ENCODE measurements at regions not wholly inside any gene's neighbourhood (a gene's known extent, or its start where the extent isn't known, plus 50 kb on each side); places are given as distances from the start of the nearest gene placed in this dataset.

DNA sequence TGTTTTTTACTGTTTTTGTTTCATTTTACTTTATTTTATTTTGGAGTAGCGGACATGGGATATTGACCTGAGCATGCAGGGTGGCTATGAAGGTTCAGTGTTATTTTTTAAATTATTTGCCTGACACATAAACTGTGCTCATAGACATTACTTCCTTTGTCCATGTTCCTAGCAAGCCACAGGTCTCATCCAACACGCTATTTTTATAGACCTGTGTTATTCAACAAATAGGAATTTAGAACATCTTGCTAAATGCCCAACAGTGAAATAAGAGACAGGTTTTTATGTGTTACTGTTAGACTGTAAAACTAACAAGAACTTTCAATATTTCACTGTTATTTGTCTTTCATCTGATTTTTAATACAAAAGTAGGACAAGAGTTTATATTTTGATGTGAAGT, 756.4 kb downstream of the KCNT2 start:
- FAIRE-seq: no peak
- TF ChIP-seq POLR2A (IDR thresholded peaks at IDR 0.05; ENCODE audit: low read depth, low read length): no peak
- TF ChIP-seq, protein P1, sequence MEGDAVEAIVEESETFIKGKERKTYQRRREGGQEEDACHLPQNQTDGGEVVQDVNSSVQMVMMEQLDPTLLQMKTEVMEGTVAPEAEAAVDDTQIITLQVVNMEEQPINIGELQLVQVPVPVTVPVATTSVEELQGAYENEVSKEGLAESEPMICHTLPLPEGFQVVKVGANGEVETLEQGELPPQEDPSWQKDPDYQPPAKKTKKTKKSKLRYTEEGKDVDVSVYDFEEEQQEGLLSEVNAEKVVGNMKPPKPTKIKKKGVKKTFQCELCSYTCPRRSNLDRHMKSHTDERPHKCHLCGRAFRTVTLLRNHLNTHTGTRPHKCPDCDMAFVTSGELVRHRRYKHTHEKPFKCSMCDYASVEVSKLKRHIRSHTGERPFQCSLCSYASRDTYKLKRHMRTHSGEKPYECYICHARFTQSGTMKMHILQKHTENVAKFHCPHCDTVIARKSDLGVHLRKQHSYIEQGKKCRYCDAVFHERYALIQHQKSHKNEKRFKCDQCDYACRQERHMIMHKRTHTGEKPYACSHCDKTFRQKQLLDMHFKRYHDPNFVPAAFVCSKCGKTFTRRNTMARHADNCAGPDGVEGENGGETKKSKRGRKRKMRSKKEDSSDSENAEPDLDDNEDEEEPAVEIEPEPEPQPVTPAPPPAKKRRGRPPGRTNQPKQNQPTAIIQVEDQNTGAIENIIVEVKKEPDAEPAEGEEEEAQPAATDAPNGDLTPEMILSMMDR (IDR thresholded peaks at IDR 0.05; ENCODE audit: extremely low read depth in 1 of 2, insufficient read depth in 1 of 2, low read depth in 1 of 2, low read length in 2 of 2): no peak
- Histone ChIP-seq H3K27ac (ENCODE audit: insufficient read depth, low read depth, low read length) (no peak overlapping the region), H3K36me3 (ENCODE audit: control insufficient read depth in 2 of 2, extremely low read depth in 1 of 2, insufficient read depth in 2 of 2, low read length in 2 of 2) (no peaks in the 10 kb centered on the region), H3K4me2 (ENCODE audit: insufficient read depth, low read length) (no peak overlapping the region), H3K4me3 (replicated peaks in 1 of 3; ENCODE audit: insufficient read depth in 1 of 3, low read depth in 1 of 3, low read length in 3 of 3) (no peak overlapping the region), H3K9me1 (replicated peaks; ENCODE audit: control insufficient read depth, extremely low read depth, insufficient read depth, low read length) (no peaks in the 10 kb centered on the region), H2AFZ (ENCODE audit: low read depth, low read length) (no peak overlapping the region), H3K4me1 (ENCODE audit: control insufficient read depth, extremely low read depth, insufficient read depth, low read length) (no peaks in the 10 kb centered on the region), H3K79me2 (ENCODE audit: control insufficient read depth, insufficient read depth, low read length) (no peaks in the 10 kb centered on the region), H3K9ac (replicated peaks; ENCODE audit: extremely low read depth, insufficient read depth, low read length) (no peak overlapping the region), H4K20me1 (replicated peaks; ENCODE audit: control insufficient read depth, extremely low read depth, insufficient read depth, low read length) (no peaks in the 10 kb centered on the region), H3K27me3 (ENCODE audit: control insufficient read depth in 2 of 2, insufficient read depth in 2 of 2, low read length in 2 of 2) (no peaks in the 10 kb centered on the region), H3K9me3 (replicated peaks; ENCODE audit: control insufficient read depth, insufficient read depth, low read length) (no peaks in the 10 kb centered on the region)
- POLR2A ChIA-PET: no interaction called here
- dilution Hi-C loops (cut with MboI; ENCODE audit: extremely low pct_ligation_motif_present, low sequenced_read_pairs) (no loop called here), intact Hi-C loops (cut with micrococcal nuclease) (no loop called here)
- CTCF ChIA-PET: no interaction called here
- BruUV-seq (replicated peaks): no TSS peak
- DNase-seq (ENCODE audit: low read depth, low spot score): no peak

DNA sequence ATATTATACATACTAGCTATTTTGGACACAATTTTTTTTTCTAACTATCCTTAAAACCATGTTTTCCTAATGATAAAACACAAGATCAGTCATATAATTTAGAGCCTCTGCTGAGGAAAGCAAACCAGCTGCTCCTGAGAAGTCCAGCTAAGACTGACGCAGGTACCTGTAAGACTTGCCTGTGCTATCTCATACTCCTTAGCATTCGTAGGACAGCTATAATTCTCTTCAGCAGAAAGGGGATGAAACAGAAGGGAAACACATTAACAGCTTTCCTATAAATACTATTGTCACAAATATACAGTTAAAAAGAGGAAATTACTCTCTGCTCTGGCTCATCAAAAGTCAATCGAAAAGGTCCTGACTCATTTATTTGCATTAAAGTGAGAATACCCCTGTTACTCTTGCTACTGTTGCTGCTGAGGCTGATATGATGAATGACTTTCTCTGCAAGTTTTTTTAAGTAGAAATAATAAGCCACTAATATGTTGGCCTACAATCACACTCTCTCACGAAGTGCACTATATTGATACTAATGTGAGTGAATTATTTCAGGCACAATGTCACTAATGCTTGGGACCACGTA, 757.1 kb downstream of the KCNT2 start:
- no TSS peak for BruUV-seq (replicated peaks)
- ChIA-PET POLR2A (no interaction called here), CTCF (interaction anchor here (0.7 kb wide), 1 partner anchor 9 kb away, joined by 3 read pairs; no protein-coding TSS in a partner anchor)
- H3K27ac ChIP-seq (ENCODE audit: insufficient read depth, low read depth, low read length): no peak overlapping the region
- H3K9me3 ChIP-seq (replicated peaks; ENCODE audit: control insufficient read depth, insufficient read depth, low read length): no peaks in the 10 kb centered on the region
- no peak overlapping the region for H3K4me3 ChIP-seq (replicated peaks in 1 of 3; ENCODE audit: insufficient read depth in 1 of 3, low read depth in 1 of 3, low read length in 3 of 3)
- H3K4me1 ChIP-seq (ENCODE audit: control insufficient read depth, extremely low read depth, insufficient read depth, low read length): no peaks in the 10 kb centered on the region
- no peaks in the 10 kb centered on the region for H3K27me3 ChIP-seq (ENCODE audit: control insufficient read depth in 2 of 2, insufficient read depth in 2 of 2, low read length in 2 of 2)
- H3K36me3 ChIP-seq (ENCODE audit: control insufficient read depth in 2 of 2, extremely low read depth in 1 of 2, insufficient read depth in 2 of 2, low read length in 2 of 2): no peaks in the 10 kb centered on the region
- FAIRE-seq (no peak), DNase-seq (ENCODE audit: low read depth, low spot score) (no peak)
- H3K79me2 ChIP-seq (ENCODE audit: control insufficient read depth, insufficient read depth, low read length): no peaks in the 10 kb centered on the region
- no peaks in the 10 kb centered on the region for H4K20me1 ChIP-seq (replicated peaks; ENCODE audit: control insufficient read depth, extremely low read depth, insufficient read depth, low read length)
- H3K9me1 ChIP-seq (replicated peaks; ENCODE audit: control insufficient read depth, extremely low read depth, insufficient read depth, low read length): no peaks in the 10 kb centered on the region
- H3K9ac ChIP-seq (replicated peaks; ENCODE audit: extremely low read depth, insufficient read depth, low read length): no peak overlapping the region
- dilution Hi-C loops (cut with MboI; ENCODE audit: extremely low pct_ligation_motif_present, low sequenced_read_pairs): no loop called here
- H3K4me2 ChIP-seq (ENCODE audit: insufficient read depth, low read length): no peak overlapping the region
- TF ChIP-seq, protein P1 (IDR thresholded peaks at IDR 0.05; ENCODE audit: extremely low read depth in 1 of 2, insufficient read depth in 1 of 2, low read depth in 1 of 2, low read length in 2 of 2): no peak
- TF ChIP-seq POLR2A (IDR thresholded peaks at IDR 0.05; ENCODE audit: low read depth, low read length) (no peak), FOS (IDR thresholded peaks at IDR 0.05; ENCODE audit: borderline replicate concordance, insufficient read depth, low read length) (no peak), GATA2 (IDR thresholded peaks at IDR 0.05; ENCODE audit: insufficient read depth, insufficient read length, low read depth, low read length) (no peak), POLR2AphosphoS5 (IDR thresholded peaks at IDR 0.05; ENCODE audit: insufficient read depth, low read depth, low read length) (no peak), JUN (IDR thresholded peaks at IDR 0.05; ENCODE audit: borderline replicate concordance, insufficient read depth, insufficient read length, low read depth) (no peak), MYC (IDR thresholded peaks at IDR 0.05; ENCODE audit: low read depth, low read length) (no peak), EZH2 (IDR thresholded peaks at IDR 0.05; ENCODE audit: borderline replicate concordance, low read depth, low read length, severe bottlenecking) (no peak)
- TF ChIP-seq, protein P2, sequence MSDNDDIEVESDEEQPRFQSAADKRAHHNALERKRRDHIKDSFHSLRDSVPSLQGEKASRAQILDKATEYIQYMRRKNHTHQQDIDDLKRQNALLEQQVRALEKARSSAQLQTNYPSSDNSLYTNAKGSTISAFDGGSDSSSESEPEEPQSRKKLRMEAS (IDR thresholded peaks at IDR 0.05; ENCODE audit: insufficient read depth, insufficient read length): no peak
- intact Hi-C loops (cut with micrococcal nuclease): no loop called here
- H2AFZ ChIP-seq (ENCODE audit: low read depth, low read length): no peak overlapping the region
